HG03520 (cell line): ENCODE measurements at regions not wholly inside any gene's neighbourhood (a gene's known extent, or its start where the extent isn't known, plus 50 kb on each side); places are given as distances from the start of the nearest gene placed in this dataset.
"Not testable (repeated sequence)": the region's sequence is repeated elsewhere in the genome, so short reads cannot be mapped to it uniquely, and the experiment has no call there.

Experiments
- ATAC-seq: cut with Tn5 transposase; IDR thresholded peaks from one replicate; pipeline ENCODE4 v1.9.1; 2021; ENCODE audit warnings: mild to moderate bottlenecking, moderate library complexity; ENCODE audit not compliant: unreplicated experiment

DNA sequence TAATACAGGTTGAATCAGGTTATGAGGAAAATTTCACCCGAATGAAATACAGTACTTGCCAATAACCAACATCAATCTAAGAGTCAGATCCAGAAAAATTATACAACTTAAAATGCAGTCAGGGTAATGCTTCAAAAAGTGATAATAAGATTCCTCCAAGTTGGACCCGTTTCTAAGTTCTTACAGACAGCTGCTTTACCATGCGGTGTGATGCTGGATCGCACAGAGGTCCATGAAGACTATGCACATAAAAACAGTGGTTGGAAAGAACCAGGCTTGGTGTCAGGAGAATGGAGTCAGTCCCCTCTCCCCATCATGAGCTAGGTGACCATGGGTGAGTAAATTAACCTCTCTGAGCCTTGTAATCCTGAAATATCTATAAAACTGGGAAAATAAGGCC lies 261.3 kb downstream of the QDPR start:
- no peak for ATAC-seq

DNA sequence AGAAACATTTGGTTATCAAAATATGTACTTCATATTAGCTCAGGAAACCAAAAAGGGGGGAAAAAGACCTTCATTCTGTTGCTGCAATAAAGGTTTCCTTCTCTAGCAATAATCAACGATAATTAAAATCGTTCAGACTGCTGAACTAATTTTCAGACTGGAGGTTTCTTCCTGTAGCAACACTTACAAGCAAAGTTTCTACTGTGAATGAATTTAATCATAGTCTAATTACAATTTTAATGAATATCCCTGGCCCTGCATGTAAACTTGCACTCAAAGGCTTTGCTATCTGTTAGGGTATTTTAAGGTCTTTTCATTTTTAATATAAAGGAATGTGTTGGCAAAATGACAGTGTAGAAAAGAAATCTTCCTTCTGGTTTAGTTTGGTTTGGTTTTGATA lies 265.2 kb downstream of the QDPR start:
- ATAC-seq, result no peak

DNA sequence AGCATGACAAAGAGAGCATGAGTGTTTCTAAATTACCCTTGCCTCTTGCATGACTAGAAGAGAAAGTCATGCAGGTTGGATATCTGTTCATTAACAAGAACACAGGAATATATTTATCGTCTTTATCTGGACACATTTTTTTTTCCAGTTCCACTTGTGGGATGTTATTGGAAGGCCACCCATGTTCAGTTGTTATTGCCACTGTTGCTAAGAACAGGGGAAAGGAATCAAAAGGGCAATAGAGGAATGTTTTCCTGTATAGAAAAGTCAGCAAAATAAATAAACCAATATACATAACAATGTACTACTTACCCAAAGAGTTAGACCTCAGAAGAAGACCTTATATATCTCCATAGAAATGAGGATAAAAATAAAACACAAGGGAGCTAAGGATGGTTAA lies 270.1 kb downstream of the QDPR start:
- no peak for ATAC-seq

DNA sequence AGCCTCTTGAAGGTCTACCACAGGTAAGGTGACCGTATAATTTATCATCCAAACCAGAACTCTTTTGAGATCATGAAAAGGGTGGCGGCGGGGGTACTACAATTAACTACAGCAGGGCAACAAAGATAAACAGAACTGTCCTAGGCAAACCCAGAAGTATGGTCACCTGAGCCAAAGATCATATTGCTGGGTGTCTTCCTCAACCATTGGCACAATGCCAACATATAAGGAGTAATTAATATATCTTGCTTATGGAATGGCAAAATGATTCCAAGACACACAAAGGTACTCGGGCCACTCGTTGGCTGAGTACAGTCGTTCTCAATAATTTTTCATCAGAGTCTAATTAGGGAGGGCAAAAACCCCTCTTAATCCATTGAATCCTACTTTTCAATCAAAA lies 273.3 kb downstream of the QDPR start:
- no peak for ATAC-seq

DNA sequence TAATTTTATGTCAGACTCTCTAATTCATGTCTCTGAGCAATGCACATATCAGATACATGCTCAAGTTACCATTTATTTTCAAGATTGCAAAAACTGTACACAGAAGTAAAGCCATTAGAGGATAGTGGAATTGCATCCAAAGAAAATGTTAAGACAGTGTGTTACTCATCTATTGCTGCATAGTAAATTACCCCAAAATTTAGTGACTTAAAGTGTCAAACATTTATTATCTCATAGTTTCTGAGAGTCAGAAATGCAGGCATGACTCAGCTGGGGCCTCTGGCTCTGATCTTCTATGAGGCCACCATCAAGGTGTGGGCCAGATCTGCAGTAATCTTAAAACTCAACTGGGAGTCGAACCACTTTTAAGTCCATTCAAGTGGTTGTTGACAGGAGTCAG lies 275.2 kb downstream of the QDPR start:
- no peak for ATAC-seq

DNA sequence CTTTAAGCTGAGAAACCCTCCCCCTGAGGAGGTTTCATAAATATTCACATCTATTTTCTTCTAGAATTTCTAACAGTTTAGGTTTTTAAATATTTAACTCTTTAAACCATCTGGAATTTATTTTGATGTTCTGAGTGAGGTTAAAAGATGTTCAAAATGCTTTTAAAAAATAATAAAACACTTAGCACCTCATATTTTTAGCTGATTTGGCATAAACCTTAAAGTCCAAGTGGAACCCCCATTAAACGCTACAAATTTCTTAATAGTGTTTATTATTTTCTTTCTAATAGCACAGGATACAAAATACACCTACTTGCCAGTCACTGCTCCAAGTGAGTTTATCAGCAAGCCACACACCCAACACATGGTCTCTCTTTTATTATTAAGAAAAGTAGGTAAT lies 277.2 kb downstream of the QDPR start:
- ATAC-seq, result no peak

DNA sequence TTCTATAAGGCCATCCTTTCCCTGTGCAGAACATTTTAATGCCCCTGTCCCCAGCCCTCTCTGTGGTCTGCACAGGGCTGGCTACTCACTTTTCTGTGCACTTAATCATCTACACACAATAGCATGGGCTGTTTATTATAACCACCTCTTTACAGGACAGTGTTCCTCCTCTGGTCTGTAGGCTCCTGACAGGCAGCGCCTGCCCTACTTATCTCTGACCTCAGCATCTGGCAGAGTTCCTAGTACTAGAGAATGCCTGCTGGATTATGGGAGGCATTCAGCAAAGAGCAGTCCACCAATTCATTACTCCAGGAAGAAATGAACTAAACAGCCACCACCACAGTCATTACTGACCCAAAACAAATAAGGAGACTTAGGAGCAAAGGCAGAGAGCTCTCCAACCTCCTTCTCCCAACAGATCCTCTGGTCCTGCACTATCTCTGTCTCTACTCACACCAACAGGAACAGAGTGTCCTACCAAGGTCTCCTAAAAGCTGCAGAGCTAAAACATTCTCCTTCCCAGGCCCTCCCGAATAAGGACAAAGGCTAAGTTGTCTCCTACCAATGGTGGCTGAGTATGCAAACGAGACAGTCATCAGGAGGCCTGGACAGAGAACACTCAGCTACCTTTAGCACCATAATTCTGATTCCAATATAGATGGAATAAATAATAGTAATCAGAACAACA lies 279.2 kb downstream of the QDPR start:
- ATAC-seq, result no peak

DNA sequence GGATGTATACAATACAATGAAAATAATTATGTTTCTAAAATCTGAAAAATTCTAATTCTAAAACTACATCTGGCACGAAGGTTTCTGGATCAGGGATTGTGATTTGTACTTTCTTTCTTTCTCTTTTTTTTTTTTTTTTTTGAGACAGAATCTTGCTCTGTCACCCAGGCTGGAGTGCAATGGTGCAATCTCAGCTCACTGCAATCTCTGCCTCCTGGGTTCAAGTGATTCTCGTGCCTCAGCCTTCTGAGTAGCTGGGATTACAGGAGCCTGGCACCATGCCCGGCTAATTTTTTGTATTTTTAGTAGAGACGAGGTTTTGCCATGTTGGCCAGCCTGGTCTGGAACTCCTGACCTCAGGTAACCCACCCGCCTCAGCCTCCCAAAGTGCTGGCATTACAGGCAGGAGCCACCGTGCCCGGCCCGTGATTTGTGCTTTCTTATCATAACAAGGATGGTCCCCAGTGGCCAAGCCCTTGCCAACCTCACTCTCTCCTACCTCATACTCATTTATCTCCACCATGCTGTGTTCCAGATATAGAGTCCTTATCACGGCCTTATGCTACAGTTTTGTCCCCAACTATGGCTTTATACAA lies 279.9 kb downstream of the QDPR start:
- not testable (repeated sequence) for ATAC-seq

DNA sequence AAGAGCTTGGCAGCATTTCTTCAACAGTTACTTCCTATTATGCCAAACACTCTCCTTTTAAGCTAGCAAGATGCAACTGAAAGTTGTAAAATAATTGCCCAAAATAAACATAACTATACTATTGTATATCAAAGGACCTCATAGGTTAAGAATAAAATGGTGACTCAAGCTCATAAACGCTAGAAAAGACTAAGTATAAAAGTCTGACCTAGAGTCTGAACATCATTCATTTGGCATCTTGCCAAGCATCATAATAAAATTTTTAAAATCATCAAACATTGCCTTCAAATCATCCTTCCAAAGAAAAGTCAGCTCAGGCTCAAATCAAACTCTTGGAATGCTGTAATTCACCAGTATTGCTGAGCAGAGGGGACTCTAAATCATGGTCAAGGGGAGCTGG lies 281.2 kb downstream of the QDPR start:
- no peak for ATAC-seq

DNA sequence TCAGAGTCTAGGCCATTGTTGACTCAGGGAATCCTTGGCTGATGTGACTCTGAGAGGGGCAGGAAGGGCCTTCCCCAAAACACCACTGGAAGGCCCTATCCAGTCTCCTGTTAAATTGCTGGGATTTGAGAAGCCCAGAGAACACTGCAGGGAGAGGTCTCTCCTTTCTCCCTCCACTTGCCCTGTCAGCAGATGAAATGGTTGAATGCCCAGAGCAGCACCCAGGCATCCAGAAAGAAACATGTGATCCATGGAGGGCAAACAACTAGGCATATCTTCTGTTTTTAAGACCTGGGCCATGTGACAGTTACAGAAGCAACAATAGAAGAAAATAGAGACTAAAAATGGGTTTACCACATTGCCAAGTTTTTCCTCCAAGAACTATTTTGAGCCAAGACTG lies 291.1 kb downstream of the QDPR start:
- no peak for ATAC-seq

DNA sequence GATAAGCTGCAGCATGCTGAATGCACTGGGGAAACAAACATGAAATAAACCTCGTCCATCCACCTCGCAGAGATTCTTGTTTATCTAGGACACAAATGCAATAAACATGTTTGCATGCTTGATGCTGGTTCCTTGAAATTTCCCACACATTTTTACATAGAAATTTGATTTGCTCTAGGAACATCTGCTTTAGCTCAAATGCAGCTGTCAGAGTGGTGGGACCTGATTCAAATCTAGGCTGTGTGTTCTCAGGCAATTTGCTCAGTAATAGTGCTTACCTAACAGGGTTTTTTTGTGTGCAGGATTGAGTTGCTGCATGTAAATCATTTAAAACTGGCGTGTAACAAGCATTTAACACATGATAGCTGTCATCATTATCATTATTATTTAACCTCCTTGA lies 293.1 kb downstream of the QDPR start:
- ATAC-seq, result no peak

DNA sequence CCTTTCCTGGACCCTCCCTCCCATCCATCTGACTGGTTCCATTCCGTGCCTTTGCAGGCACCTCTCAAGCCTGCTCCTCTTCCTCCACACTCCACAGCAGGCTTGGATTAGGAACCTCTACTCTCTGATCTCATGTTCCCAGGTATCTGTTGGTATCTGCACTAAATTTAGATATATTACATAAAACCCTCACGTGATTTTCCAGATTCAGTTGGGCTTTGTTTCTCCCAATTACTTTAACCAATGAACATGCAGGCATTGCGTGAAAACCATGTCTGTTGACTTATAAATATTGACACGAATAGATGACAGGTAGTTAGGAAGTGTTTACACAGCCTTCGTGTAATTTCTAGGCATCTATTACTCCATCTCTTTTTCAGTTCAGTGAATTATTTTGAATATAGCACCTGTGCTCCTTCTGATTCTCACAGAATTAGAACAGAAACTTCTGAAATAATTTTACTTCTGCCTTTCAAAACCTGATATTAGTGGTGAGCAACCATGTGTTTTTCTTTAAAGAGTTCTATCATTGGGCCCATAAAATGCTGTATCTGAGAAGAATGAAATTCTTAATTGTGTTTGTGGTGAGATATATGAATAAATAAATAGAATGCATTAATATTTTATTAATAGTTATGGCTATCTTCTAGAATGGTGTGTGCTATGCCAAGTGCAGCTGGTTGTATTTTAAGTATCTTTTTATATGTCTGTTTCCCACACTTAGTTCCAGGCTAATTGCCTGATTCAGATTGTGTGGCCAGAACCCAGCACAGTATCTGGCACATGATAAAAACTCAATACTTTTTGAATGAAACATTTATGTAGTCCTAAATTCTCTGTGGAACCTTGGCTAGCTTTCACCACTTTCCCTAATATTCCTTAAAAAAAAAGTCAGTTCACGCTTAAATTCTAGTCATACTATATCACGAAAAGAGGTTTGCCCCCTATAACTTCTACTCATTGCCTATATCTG lies 304.8 kb downstream of the QDPR start:
- ATAC-seq, result no peak

DNA sequence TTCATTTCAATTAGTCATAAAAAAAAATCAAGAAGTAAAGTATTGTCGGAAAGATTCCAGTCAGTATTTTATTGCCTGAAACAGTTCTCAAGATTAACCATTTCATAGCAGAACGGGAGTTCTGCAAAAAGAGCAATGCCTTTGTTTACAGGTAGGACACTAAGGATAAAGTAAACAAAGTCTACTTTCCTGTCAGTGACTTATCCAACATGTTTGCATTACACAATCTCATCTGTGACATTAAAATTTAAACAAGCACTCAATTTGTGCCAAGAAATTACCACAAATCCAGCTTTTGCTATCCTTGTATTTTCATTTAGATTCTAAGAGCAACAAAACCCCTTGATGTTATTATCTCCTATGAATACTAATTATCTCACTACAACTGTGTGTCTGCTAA lies 306.5 kb upstream of the LDB2 start:
- no peak for ATAC-seq

DNA sequence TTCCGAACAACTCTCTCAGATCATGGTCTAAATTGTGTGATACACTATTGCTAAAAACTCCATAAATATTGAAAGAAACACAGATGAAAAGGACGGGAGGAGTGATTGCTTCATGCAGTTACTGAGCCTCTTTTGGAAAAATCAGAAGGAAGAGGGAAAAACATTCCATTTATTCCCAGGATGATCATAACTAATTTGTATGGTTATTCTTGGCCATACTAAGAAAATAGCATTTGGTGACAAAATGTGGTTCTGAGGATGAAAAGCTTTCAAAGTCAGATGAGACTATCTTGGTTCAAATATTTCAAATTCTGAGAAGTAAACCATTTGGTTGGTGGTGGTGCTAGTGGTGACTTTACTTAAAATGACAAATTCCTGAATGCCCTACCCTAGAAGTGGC lies 305.4 kb upstream of the LDB2 start:
- ATAC-seq, result no peak

DNA sequence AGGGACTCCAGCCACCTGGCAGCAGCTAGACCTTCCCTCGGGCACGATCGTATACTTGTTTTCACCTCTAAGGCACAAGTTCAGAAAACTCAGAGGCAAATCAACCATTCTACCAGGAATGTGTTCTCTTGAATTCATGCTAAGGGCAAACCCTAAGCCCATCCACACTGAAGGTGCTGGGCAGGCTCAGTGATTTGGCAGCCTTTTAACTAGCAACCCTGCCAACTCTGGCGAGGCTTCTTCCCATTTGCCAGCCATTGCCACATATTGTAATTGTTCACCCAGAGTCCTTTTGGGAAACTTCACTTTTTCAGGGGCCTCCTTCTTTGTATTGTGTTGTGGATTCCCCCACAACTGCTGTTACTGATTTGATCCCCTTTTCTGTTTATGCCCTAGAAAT lies 298.6 kb upstream of the LDB2 start:
- ATAC-seq, result no peak

DNA sequence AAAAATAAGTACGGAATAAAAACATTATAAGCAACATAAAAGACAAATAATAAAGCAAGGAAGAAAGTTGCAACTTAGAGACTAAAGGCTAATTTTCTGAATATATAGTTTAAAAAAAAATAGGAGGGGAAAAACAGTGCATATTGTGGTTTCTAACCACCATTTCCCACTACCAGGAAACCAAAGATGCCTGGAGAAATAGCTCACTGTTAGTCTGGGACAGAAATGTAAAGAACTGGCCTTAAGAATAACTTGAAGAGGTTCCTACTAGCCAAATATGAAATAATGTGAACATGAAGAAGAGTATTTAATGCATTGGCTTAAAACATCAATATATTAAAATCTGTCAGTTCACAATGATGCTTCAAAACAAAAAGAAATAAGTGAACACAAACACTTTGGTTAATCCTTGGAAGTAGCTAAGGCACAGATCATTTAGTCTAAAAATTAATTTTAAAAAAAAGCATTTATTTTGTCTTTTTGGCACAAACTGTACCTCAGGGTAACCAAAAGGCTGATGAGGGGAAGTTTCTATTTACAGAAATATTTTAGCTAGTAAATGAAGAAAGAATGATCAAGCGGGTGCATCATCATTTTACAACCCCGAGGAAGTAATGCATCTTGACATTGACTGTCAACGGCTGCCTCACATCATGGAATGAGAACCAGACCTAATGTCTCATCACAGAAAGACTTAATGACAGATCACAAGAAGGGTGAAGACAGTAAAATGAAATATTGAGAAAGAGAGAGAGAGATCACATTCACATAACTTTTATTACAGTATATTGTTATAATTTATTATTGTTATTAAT lies 297.2 kb upstream of the LDB2 start:
- ATAC-seq, result no peak

DNA sequence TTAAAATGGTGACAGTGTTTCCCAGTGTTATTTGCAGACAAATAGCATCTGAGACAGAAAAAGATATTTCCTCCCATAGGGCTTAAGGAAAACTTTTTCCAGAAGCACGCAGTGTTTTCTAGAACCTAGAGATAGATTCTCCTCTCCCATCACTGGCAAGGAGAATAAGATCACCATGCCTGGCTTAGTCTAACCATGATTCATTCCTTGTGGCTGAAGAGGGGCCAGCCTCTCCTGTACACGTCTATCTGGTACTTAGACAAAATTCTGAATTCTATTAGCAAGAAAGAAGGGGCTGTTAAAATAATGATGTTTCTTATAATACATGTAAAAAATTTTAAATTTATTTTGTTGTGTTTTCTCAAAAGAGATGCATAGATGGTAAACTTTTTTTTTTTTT lies 296.1 kb upstream of the LDB2 start:
- no peak for ATAC-seq

DNA sequence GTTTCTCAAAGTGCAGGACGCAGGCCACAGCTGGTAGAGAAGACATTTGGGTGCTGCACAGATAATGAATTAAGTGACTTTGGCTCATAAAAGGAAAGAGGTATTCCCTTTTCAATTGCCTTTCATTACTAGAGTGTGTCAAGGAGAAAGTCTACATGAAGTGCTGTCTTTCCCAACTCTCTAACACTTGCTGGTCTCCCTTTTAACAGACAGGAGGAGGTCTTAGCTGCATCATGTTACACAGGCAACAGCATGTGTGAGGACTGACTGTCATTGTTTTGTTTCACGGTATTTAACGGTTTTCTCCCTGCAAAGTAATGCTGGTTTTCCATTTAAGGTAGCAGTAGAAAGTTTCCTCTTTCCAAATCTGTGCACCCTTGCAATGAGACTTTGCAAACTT lies 291.3 kb upstream of the LDB2 start:
- no peak for ATAC-seq

DNA sequence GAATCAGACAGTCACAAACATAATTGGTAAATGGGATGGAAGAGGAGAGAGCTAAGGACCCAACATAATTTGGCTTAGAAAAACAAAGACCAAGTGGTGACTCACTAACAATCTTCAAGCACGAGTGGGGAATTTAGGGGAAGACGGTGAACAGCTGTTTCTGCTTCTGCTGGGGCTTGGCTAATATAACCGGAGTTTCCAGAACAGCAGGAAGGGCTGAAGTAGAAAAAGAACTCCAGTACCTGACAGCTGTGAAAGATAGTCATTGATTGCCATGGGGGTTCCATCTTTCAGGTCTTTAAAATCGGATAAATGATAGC lies 290.9 kb upstream of the LDB2 start:
- no peak for ATAC-seq

DNA sequence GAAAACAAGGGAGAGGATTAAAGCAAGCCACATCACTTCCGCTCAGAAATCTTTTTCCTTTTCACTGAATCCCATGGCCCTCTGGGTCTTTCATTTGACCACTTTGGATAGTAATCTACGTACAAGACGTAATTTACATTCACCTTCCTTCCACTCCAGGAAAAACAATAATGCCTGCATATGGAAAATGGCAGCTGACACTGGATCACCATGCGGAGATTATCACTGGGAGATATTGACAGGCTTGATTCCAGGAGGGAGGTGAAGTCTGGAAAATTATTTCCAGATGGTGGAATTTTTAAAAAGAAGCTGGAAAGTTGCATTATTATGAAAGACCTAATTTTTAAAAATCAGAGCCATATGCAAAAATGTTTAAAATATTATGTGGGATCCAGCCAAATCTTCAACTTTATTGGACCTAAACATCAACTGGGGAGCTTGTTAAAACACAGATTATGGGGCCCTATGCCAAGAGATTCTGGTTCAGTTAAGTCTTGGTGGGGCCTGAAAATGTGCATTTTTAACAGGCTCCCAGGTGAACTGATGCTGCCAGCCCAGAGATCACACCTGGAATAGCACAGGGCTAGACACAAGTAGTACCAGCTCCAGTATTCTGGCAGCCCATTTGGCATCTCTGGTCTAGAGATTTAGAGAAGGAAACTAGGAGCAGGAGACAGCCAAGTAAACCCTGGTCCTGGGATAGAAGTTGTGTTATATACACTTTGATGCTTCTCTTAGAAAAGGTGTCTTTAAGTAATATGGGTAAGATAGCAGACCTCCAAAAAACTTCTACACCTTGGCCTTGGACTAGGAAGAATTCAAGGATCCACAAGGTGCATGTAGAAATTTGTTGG lies 290.3 kb upstream of the LDB2 start:
- ATAC-seq, result no peak
